Colon (tissue), 2 donors: ENCODE measurements at regions not wholly inside any gene's neighbourhood (a gene's known extent, or its start where the extent isn't known, plus 50 kb on each side); places are given as distances from the start of the nearest gene placed in this dataset.

Experiments used
- FAIRE-seq: peaks from 2 replicates; lab custom pipeline; 2012; peaks lifted over from hg19 to GRCh38; lab: Jason Lieb, UNC
- donor health status: control.
- donor health status: control.

- no peak for FAIRE-seq
Measured at GRCh38 chr5:166330036-166330435, 1961.4 kb upstream of the WWC1 start.

- no peak for FAIRE-seq
Measured at GRCh38 chr5:166331521-166331920, 1959.9 kb upstream of the WWC1 start.

GRCh38 chr5:166338801-166339200 is 1952.6 kb upstream of the WWC1 start:
- no peak for FAIRE-seq

- no peak for FAIRE-seq
Measured at GRCh38 chr5:166340039-166340438, 1951.4 kb upstream of the WWC1 start.

GRCh38 chr5:166341740-166342337 is 1949.6 kb upstream of the WWC1 start:
- no peak for FAIRE-seq

GRCh38 chr5:166342402-166342801 is 1949.0 kb upstream of the WWC1 start:
- no peak for FAIRE-seq

- FAIRE-seq = no peak
Measured at GRCh38 chr5:166346726-166347374, 1944.6 kb upstream of the WWC1 start.

- no peak for FAIRE-seq
Measured at GRCh38 chr5:166349046-166349445, 1942.4 kb upstream of the WWC1 start.

GRCh38 chr5:166353580-166353979 is 1937.9 kb upstream of the WWC1 start:
- FAIRE-seq = no peak

GRCh38 chr5:166354332-166354731 is 1937.1 kb upstream of the WWC1 start:
- no peak for FAIRE-seq

- FAIRE-seq = no peak
Measured at GRCh38 chr5:166356096-166356495, 1935.3 kb upstream of the WWC1 start.

GRCh38 chr5:166358127-166358830 is 1933.2 kb upstream of the WWC1 start:
- no peak for FAIRE-seq

- FAIRE-seq = no peak
Measured at GRCh38 chr5:166363087-166363760, 1928.2 kb upstream of the WWC1 start.

GRCh38 chr5:166365164-166365563 is 1926.3 kb upstream of the WWC1 start:
- FAIRE-seq = no peak

- no peak for FAIRE-seq
Measured at GRCh38 chr5:166367391-166367790, 1924.1 kb upstream of the WWC1 start.

- FAIRE-seq = no peak
Measured at GRCh38 chr5:166369346-166369745, 1922.1 kb upstream of the WWC1 start.

GRCh38 chr5:166369807-166370206 is 1921.6 kb upstream of the WWC1 start:
- no peak for FAIRE-seq

GRCh38 chr5:166370928-166371690 is 1920.3 kb upstream of the WWC1 start:
- FAIRE-seq = no peak

- no peak for FAIRE-seq
Measured at GRCh38 chr5:166373817-166374216, 1917.6 kb upstream of the WWC1 start.

- no peak for FAIRE-seq
Measured at GRCh38 chr5:166377756-166378155, 1913.7 kb upstream of the WWC1 start.

GRCh38 chr5:166379517-166379916 is 1911.9 kb upstream of the WWC1 start:
- FAIRE-seq = no peak

GRCh38 chr5:166382031-166382430 is 1909.4 kb upstream of the WWC1 start:
- FAIRE-seq = no peak
